Tibial artery (tissue), 4 donors: ENCODE measurements at regions not wholly inside any gene's neighbourhood (a gene's known extent, or its start where the extent isn't known, plus 50 kb on each side); places are given as distances from the start of the nearest gene placed in this dataset.

Experiments used
- DNase-seq, 2 donors: peaks; one replicate each; pipeline ENCODE4 v3.0.0-alpha.2; 2019
- H3K27ac ChIP-seq, 2 donors: fragments of 200-600 bp; sonication (generic) in 1 of 2; 1 replicate in 1 of 2; 2 replicates in 1 of 2; pipeline ENCODE4 v1.5.1; 2018 to 2019; ENCODE audit warnings: mild to moderate bottlenecking in 1 of 2
- H3K27me3 ChIP-seq, 2 donors: fragments of 200-600 bp; sonication (generic) in 1 of 2; one replicate each; pipeline versions ENCODE4 v1.5.1 to v1.6.0; 2016 to 2019
- H3K36me3 ChIP-seq, 3 donors: fragments of 200-600 bp; sonication (generic) in 2 of 3; one replicate each; pipeline ENCODE4 v1.5.1; 2016 to 2019; ENCODE audit warnings: mild to moderate bottlenecking in 2 of 3
- H3K4me1 ChIP-seq, 4 donors: fragments of 200-600 bp; sonication (generic) in 2 of 4; 1 replicate in 3 of 4; 2 replicates in 1 of 4; pipeline ENCODE4 v1.5.1; 2016 to 2019
- H3K4me3 ChIP-seq, 2 donors: fragments of 200-600 bp; sonication (generic) in 1 of 2; 1 replicate in 1 of 2; 2 replicates in 1 of 2; pipeline ENCODE4 v1.5.1; 2018 to 2019; ENCODE audit warnings: mild to moderate bottlenecking in 2 of 2
- H3K9me3 ChIP-seq, 3 donors: fragments of 200-600 bp; sonication (generic) in 1 of 3; one replicate each; pipeline ENCODE4 v1.5.1; 2016 to 2019
- CTCF ChIP-seq, 2 experiments: fragments of 200-600 bp in 1 of 2; fragments of 450-650 bp in 1 of 2; IDR thresholded peaks; one replicate each; pipeline ENCODE4 v1.5.1; 2017 to 2019; ENCODE audit warnings: antibody characterized with exemption in 2 of 2, mild to moderate bottlenecking in 1 of 2, moderate library complexity in 1 of 2
- intact Hi-C: fragments of 100-400 bp; cut with DNase I; formaldehyde crosslinking; loops from one replicate; pipeline ENCODE4 v1.15.0; 2023; ENCODE audit warnings: low total_unique reads

- no peak for DNase-seq
- intact Hi-C loops: no loop called here
- H3K4me1 ChIP-seq: no peaks in the 10 kb centered on the region
- H3K4me3 ChIP-seq: no peak overlapping the region
- no peaks in the 10 kb centered on the region for H3K9me3 ChIP-seq
- TF ChIP-seq CTCF (IDR thresholded peaks at IDR 0.05): no peak
- no peaks in the 10 kb centered on the region for H3K36me3 ChIP-seq
- no peaks in the 10 kb centered on the region for H3K27me3 ChIP-seq
- no peak overlapping the region for H3K27ac ChIP-seq
Observed at GRCh38 chr3:192055946-192056345, 595.0 kb downstream of the PYDC2 start.

GRCh38 chr3:192057261-192057660 lies 596.3 kb downstream of the PYDC2 start:
- Histone ChIP-seq H3K4me3 (no peak overlapping the region), H3K27me3 (no peaks in the 10 kb centered on the region), H3K9me3 (no peaks in the 10 kb centered on the region), H3K36me3 (no peaks in the 10 kb centered on the region), H3K4me1 (no peaks in the 10 kb centered on the region), H3K27ac (no peak overlapping the region)
- DNase-seq: no peak
- no peak for TF ChIP-seq CTCF (IDR thresholded peaks at IDR 0.05)
- intact Hi-C loops: no loop called here

DNA sequence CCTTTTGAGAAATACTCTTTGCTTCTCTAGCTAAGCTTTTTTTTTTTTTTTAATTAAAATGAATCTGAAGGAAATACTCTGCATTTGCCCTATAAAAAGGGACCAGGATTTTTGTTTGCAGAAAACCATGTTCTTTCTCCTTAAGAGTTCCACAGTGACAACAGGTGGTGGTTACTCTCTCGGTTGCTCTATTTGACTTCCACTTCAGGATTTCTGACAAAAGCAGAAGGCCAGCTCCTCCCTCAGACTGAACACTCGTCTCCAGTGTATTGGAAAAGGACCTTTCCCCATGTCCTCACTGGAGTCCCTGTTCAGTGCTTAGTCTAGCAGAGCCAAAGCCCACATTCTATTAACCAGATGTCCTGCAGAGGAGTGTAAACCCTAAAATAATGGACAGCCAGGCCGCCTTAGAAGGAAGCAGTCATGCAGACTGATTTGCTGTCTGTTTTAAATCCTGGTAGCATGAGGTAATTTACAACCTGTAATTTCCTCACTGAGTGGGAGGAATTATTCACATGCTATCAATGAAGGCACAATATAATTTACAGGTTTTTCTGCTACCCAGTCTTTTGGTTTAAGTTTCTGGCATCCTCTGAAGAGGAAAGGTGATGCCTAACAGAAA lies 599.3 kb downstream of the PYDC2 start:
- Histone ChIP-seq H3K4me3 (no peak overlapping the region), H3K27ac (no peak overlapping the region), H3K4me1 (no peaks in the 10 kb centered on the region), H3K9me3 (no peaks in the 10 kb centered on the region), H3K36me3 (no peaks in the 10 kb centered on the region), H3K27me3 (no peaks in the 10 kb centered on the region)
- TF ChIP-seq CTCF (IDR thresholded peaks at IDR 0.05): no peak
- intact Hi-C loops: no loop called here
- no peak for DNase-seq

- DNase-seq: no peak
- Histone ChIP-seq H3K27me3 (no peaks in the 10 kb centered on the region), H3K9me3 (no peaks in the 10 kb centered on the region), H3K4me1 (no peaks in the 10 kb centered on the region), H3K4me3 (no peak overlapping the region), H3K27ac (no peak overlapping the region), H3K36me3 (no peaks in the 10 kb centered on the region)
- intact Hi-C loops: no loop called here
- TF ChIP-seq CTCF (IDR thresholded peaks at IDR 0.05): no peak
Observed at GRCh38 chr3:192061426-192061825, 600.5 kb downstream of the PYDC2 start.

- H3K27me3 ChIP-seq: no peaks in the 10 kb centered on the region
- no peak for TF ChIP-seq CTCF (IDR thresholded peaks at IDR 0.05)
- intact Hi-C loops: no loop called here
- no peaks in the 10 kb centered on the region for H3K9me3 ChIP-seq
- no peaks in the 10 kb centered on the region for H3K36me3 ChIP-seq
- H3K4me1 ChIP-seq: no peaks in the 10 kb centered on the region
- no peak overlapping the region for H3K27ac ChIP-seq
- no peak for DNase-seq
- no peak overlapping the region for H3K4me3 ChIP-seq
Observed at GRCh38 chr3:192062186-192062585, 601.2 kb downstream of the PYDC2 start.

DNA sequence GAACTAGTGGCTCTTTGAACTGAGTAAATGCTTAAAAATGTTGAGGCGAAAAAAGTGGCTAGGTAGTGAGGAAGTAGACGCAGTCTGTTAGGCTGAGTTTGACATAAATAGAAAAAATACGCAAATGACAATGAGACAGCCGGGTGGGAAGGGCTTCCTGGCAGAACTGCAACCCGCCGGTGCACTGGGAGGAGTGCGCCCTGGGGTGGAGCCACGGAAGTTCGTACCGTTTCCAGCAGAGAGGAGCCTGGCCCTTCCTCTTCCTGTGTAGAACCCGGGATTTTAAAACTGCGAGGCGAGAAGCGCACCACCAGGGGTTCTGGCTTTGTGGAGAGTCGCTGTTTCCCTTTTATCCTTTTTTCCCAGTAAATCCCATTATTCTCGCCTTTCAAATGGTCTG lies 602.6 kb downstream of the PYDC2 start:
- H3K9me3 ChIP-seq: no peaks in the 10 kb centered on the region
- TF ChIP-seq CTCF (IDR thresholded peaks at IDR 0.05): no peak
- intact Hi-C loops: no loop called here
- H3K36me3 ChIP-seq: no peaks in the 10 kb centered on the region
- DNase-seq: no peak
- no peak overlapping the region for H3K27ac ChIP-seq
- H3K4me1 ChIP-seq: no peaks in the 10 kb centered on the region
- H3K27me3 ChIP-seq: no peaks in the 10 kb centered on the region
- no peak overlapping the region for H3K4me3 ChIP-seq
